ENCODE measurements at regions not wholly inside any gene's neighbourhood (a gene's known extent, or its start where the extent isn't known, plus 50 kb on each side); places are given as distances from the start of the nearest gene placed in this dataset.

GRCh38 chr4:138740816-138741745 is 274.5 kb upstream of the NOCT start:
- DNase-seq: no peak

GRCh38 chr4:138736362-138736761 is 279.2 kb upstream of the NOCT start:
- DNase-seq: no peak

- DNase-seq: no peak
These were observed 280.8 kb upstream of the NOCT start for GRCh38 chr4:138734746-138735145.

DNA sequence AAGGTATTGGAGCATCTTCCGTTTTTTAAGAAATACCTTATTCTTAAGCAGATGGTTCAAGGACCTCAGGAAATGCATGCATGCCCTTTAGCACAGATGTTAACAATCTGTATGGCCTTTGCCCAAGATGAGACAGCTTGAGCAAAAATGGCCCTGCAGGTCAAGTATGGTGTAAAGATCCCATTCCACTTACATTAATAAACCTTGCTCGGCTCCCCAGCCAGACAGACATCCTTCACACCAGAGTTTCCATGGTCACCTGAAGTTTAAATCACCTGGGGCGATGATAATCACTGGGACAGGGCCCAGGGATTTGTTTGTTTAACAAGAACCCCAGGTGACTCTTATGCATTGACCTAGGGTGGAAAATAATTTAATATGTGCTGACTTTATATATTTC is 287.0 kb upstream of the NOCT start:
- no peak for DNase-seq

DNA sequence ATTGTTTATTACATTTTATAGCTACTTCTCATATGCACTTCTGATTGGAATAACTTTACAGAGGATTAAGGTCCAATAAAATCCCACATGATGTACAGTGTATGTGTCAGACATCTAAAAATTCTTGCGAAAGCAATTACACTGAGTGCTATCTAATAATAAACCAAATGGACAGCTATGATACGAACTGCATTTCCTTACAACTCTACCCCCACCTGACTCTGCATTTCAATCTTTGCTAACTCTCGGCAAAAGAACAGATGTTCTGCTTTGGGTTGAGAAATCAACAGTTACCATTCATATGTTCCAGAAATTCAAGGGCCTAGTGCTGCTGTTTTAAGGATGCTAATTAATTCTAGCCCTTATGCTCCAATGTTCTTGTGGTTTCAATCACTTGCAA is 287.9 kb upstream of the NOCT start:
- DNase-seq: no peak

- no peak for DNase-seq
These were observed 291.1 kb upstream of the NOCT start for GRCh38 chr4:138724530-138724929.

GRCh38 chr4:138716559-138717335 is 298.8 kb upstream of the NOCT start:
- DNase-seq: no peak

DNA sequence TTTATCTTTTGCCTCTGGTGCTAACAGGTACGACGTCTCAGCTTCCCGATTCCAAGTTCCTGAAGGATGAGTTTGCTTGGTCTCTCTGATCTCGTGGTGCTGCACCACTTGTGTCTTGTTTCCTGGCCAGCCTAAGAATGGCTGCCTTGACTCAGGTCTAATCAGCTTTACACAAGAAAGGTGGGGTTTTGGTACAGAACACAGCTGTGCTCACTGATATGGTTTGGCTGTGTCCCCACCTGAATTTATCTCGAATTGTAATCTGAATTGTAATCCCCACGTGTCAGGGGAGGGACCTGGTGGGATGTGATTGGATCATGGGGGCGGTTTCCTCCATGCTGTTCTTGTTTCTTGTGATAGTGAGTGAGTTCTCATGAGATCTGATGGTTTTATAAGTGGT is 305.3 kb upstream of the NOCT start:
- no peak for DNase-seq

DNA sequence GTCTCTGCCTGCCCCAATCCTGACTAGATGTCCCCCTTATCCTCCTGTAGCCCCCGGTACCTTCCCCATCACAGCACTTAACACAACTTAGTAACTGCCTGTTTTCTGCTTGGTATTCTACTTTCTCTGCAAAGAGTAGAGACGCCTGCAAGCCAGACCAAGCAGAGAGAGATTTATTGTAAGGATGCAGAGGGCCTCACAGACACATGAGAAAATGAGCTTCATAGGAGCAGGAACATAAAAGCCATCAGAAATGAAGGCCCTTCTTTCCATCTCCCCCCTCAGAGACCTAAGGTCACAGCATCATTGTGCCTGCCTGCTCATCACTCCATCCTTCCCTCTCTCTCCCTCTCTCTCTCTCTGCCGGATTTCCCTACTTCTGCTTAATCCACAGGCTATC is 305.7 kb upstream of the NOCT start:
- no peak for DNase-seq

DNA sequence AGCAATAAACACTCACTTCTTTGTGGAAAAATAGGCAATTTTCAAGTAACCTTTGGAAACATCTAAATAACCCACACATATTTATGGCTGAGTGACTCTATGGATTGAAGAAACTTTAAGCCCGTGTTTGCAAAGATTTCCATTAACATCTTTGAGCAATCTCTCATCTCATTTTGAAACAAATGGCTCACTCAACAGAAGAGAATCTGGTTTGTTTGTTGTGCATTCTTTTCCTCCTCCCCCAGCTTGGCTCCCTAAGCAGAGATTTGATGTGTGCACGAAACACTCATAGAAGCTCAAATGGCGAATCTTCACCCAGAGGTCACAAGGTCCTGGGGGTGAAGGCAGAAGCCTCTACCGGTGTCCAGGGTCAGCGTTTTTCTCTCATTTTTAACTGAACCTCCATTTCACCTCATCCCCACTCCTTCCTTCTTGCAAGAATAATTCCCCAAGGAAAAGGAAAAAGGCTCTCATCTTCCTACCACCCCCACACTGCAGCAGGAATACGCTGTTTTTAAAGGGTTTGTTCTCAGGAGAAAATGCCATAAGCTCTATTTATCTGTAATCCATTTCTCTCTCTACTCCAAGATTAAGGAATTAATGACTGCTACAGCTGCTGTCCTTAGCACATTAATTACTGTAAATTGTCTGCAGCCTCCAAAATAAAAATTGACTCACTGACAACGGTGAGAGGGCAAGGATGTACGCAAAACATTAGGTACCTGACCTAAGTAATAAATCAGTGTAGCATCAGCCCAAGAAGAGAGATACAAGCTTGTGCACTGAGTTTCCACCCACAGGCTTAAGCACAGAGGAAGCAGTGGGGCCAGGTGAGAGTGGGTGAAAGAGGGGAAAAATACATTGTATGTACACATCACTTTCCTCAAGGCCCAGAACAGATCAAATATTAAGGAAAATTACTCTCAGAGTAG is 307.6 kb upstream of the NOCT start:
- no peak for DNase-seq

DNA sequence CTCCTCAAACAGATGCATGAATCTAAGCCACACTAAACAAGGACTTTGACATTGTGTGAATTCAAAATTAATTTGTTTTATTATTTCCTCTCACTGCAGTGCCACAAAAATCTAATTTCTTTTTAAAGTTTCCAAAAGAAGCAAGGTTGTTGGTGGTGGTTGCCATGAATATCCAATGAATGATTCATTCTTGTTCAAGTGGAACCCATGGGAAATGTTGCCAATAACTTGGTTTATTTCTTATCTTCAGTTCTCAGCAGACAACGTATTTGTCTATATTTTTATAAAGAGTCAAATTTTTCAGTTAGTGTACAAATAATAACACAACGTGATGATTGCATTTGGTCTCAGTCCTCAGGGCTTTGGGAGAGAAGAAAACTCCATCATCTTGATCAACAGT is 309.4 kb upstream of the NOCT start:
- no peak for DNase-seq

DNA sequence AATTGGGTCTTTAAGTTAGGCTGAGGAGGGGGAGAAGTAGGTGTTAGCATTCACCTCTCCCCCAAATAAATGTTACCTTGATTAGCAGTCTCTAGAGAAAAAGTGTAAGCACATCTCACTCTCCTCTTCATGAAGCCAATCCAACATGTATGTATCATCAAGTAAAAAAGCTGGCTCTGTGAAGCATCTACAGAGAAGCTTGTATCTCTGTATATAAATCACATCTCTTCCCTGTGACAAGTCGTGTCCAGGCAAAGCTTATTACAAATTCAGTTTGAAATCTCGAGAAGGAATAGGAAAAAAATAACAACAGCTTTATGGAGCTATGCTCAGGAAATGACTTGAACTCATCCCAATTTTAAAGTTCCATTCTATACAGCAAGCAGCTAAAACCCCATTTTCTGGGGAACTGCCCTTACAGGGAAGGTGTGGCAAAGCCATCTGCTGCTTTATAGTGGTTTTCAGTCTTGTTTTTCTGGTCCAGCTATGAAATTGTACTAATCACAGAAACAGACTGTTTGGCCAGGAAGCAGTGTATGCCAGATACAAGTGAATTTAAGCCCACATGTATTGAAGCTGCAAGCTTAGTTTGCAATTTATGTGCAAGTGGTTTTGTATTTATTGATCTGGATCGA is 313.3 kb upstream of the NOCT start:
- DNase-seq: no peak

DNA sequence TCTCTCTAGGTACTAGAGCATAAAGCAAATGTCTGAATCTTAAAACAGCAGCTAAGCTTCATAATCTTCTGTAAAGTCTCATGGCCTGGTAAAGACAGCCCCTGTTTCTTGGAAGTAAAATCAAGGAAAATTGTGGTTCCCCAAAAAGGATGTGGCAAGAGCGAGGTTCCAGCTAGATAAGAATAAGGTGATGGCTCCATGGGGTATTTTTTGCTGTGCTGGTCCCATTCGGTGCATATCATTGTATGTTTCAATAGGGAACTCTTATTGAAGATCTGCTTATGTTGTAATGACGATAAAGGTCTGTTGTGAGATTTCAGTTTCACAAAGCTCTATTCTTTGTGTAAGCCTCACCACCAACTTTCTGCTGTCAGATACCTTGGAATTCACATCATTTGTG is 316.9 kb upstream of the NOCT start:
- DNase-seq: no peak

GRCh38 chr4:138697851-138698250 is 317.7 kb upstream of the NOCT start:
- DNase-seq: no peak

DNA sequence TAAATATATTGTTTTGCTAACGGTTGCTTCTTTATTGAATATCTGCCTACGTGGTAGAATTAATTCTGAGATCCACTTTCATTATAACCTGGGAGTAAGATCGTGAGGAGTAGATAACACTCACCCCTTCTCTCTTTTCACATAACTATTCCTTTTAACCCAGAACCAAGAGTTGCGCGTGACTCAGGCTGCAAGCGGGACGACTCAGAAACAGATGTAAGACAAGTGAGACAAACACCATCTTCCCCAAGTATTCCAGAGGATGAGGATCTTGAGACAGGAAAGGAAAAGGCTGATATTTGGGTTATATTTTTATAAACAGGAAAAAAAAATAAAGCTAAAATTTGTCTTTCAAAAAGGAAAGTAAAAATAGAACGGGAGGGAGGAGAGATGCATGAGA is 318.8 kb upstream of the NOCT start:
- DNase-seq: no peak

DNA sequence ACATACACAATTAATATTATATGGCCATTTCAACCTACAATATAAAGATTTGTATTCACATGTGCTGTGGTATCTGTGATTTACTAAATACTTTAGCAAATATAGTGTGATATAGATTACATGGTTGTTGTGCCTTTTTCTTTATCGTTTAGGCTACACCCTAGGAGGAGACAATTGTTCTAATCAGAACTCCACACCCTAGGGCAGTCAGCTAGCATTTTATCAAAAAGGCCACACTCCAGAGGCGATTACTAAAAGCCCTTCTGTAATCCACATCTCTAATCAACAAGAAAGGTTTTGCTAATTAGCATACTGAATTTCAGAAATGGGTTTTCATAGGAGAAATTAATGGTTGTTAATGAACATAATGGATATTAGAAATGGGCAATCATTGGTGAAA is 319.5 kb upstream of the NOCT start:
- no peak for DNase-seq

GRCh38 chr4:138693526-138693925 is 322.1 kb upstream of the NOCT start:
- no peak for DNase-seq

- DNase-seq: no peak
These were observed 323.2 kb upstream of the NOCT start for GRCh38 chr4:138692411-138692810.

- no peak for DNase-seq
These were observed 326.0 kb upstream of the NOCT start for GRCh38 chr4:138689593-138689992.

DNA sequence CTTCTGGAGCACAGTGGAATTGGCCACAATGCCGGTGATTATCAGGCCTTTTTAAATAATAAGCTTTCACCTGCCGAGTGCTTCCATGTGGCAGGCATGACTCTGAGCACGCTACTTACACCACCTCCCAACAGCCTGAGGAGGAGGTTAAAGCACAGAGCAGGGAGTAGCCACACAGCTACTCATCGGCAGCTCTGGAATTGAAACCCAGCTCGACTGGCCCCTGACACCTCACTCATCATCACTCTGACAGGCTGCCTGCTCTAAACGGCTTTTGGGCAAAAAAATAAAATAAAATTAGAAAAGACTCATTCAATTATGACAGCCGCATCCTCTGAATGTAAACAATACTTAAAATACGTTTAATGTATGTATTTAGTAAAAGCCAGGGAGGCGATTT is 326.4 kb upstream of the NOCT start:
- no peak for DNase-seq

GRCh38 chr4:138688408-138689085 is 327.0 kb upstream of the NOCT start:
- no peak for DNase-seq
